ENCODE measurements at regions not wholly inside any gene's neighbourhood (a gene's known extent, or its start where the extent isn't known, plus 50 kb on each side); places are given as distances from the start of the nearest gene placed in this dataset.

GRCh38 chr7:54663603-54664234 lies 95.3 kb downstream of the SEC61G start:
- no peak for TF ChIP-seq CTCF (conservative IDR thresholded peaks at IDR 0.05 in 1 of 2, IDR thresholded peaks at IDR 0.05 in 1 of 2; ENCODE audit: low read depth in 1 of 2, low read length in 2 of 2)
- no peak for TF ChIP-seq EZH2 (IDR thresholded peaks at IDR 0.05; ENCODE audit: low read length, missing control alignments)
